H1 (cell line): ENCODE measurements at regions not wholly inside any gene's neighbourhood (a gene's known extent, or its start where the extent isn't known, plus 50 kb on each side); places are given as distances from the start of the nearest gene placed in this dataset.

Source experiments
- CTCF ChIA-PET: fragments of 300-600 bp; sonication (Branson Sonifier 250); formaldehyde crosslinking; loops from one replicate; lab custom pipeline; 2021; ENCODE audit not compliant: partially characterized antibody; lab: Charles Lee
- POLR2A ChIA-PET: fragments of 300-600 bp; sonication (Branson Sonifier 250); formaldehyde crosslinking; loops from one replicate; lab custom pipeline; 2021; ENCODE audit warnings: inconsistent platforms; ENCODE audit not compliant: partially characterized antibody; lab: Charles Lee
- DNase-seq, 2 experiments: peaks; one replicate each; pipeline versions ENCODE4 v3.0.0 to v3.0.0-alpha.2; 2010 to 2022; ENCODE audit warnings: low spot score in 2 of 2, low read depth in 1 of 2, mixed read lengths in 1 of 2
- FAIRE-seq: peaks from 2 replicates; lab custom pipeline; 2011; peaks lifted over from hg19 to GRCh38; lab: Jason Lieb, UNC
- H2AFZ ChIP-seq: 2 replicates; pipeline ENCODE4 v1.8.1; 2012; ENCODE audit warnings: low read length, inconsistent platforms
- H2AK5ac ChIP-seq: 2 replicates; pipeline ENCODE4 v1.6.1; 2013; ENCODE audit warnings: low read depth, low read length
- H2BK120ac ChIP-seq: replicated peaks from 2 replicates; pipeline ENCODE3; 2013; ENCODE audit warnings: low read depth, low read length, inconsistent platforms
- H2BK12ac ChIP-seq: 2 replicates; pipeline ENCODE4 v1.6.1; 2013; ENCODE audit warnings: low read depth, low read length
- H2BK15ac ChIP-seq: 2 replicates; pipeline ENCODE4 v1.6.1; 2013; ENCODE audit warnings: low read length
- H2BK20ac ChIP-seq: 2 replicates; pipeline ENCODE4 v1.6.1; 2013; ENCODE audit warnings: low read length
- H2BK5ac ChIP-seq: 2 replicates; pipeline ENCODE4 v1.6.1; 2013; ENCODE audit warnings: low read depth, low read length
- H3K14ac ChIP-seq: 2 replicates; pipeline ENCODE4 v1.6.1; 2013; ENCODE audit warnings: inconsistent platforms; ENCODE audit not compliant: insufficient read length
- H3K18ac ChIP-seq: 2 replicates; pipeline ENCODE4 v1.6.1; 2013; ENCODE audit warnings: low read length; ENCODE audit errors: extremely low read depth
- H3K23ac ChIP-seq: 2 replicates; pipeline ENCODE4 v1.6.1; 2013; ENCODE audit warnings: inconsistent platforms; ENCODE audit not compliant: insufficient read length
- H3K23me2 ChIP-seq: 2 replicates; pipeline ENCODE4 v1.6.1; 2013; ENCODE audit warnings: low read depth, low read length
- H3K27ac ChIP-seq: 2 replicates; pipeline ENCODE4 v1.6.1; 2011; ENCODE audit warnings: low read depth, low read length, inconsistent platforms
- H3K27me3 ChIP-seq, 4 experiments: replicated peaks in 1 of 4; 1 replicate in 1 of 4; 2 replicates in 3 of 4; pipeline versions ENCODE4 v1.6.1 to v1.8.1; 2011 to 2013; ENCODE audit warnings: low read length in 3 of 4, mild to moderate bottlenecking in 3 of 4, inconsistent platforms in 2 of 4, mixed read lengths in 2 of 4, moderate library complexity in 1 of 4; ENCODE audit not compliant: control insufficient read depth in 3 of 4, insufficient read depth in 3 of 4; ENCODE audit errors: extremely low read depth in 1 of 4
- H3K36me3 ChIP-seq, 4 experiments: 2 replicates each; pipeline versions ENCODE4 v1.6.1 to v1.8.1; 2011 to 2013; ENCODE audit warnings: mild to moderate bottlenecking in 4 of 4, low read length in 3 of 4, moderate library complexity in 2 of 4, control low read depth in 1 of 4, inconsistent platforms in 1 of 4; ENCODE audit not compliant: insufficient read depth in 4 of 4, control insufficient read depth in 2 of 4
- H3K4ac ChIP-seq: replicated peaks from 2 replicates; pipeline ENCODE3; 2013; ENCODE audit warnings: low read length, low read depth, mixed read lengths, inconsistent platforms; ENCODE audit not compliant: insufficient read length
- H3K4me1 ChIP-seq, 4 experiments: replicated peaks in 1 of 4; 1 replicate in 1 of 4; 2 replicates in 3 of 4; pipeline versions ENCODE4 v1.6.1 to v1.8.1; 2011 to 2013; ENCODE audit warnings: low read length in 3 of 4, inconsistent platforms in 2 of 4, mixed read lengths in 1 of 4; ENCODE audit not compliant: insufficient read depth in 4 of 4, control insufficient read depth in 3 of 4
- H3K4me2 ChIP-seq, 2 experiments: 2 replicates each; pipeline versions ENCODE4 v1.6.1 to v1.8.1; 2011 to 2013; ENCODE audit warnings: low read depth in 2 of 2, low read length in 2 of 2, control low read depth in 1 of 2, inconsistent platforms in 1 of 2, mild to moderate bottlenecking in 1 of 2; ENCODE audit not compliant: insufficient read depth in 1 of 2
- H3K4me3 ChIP-seq, 4 experiments: fragments of 200-600, 300-600 bp in 1 of 4; sonication (generic), shearing (Covaris generic), sonication (Bioruptor Twin) in 1 of 4; 2 replicates each; pipeline versions ENCODE4 v1.5.1 to v1.8.1; 2011 to 2016; ENCODE audit warnings: low read length in 4 of 4, low read depth in 3 of 4, control low read depth in 2 of 4, inconsistent platforms in 2 of 4, mild to moderate bottlenecking in 2 of 4, mixed read lengths in 1 of 4, moderate library complexity in 1 of 4; ENCODE audit not compliant: insufficient read depth in 2 of 4; ENCODE audit errors: extremely low read depth in 1 of 4
- H3K56ac ChIP-seq: replicated peaks from 2 replicates; pipeline ENCODE3; 2013; ENCODE audit warnings: low read depth, mild to moderate bottlenecking, mixed read lengths, low read length, inconsistent platforms; ENCODE audit not compliant: insufficient read length
- H3K79me1 ChIP-seq: 2 replicates; pipeline ENCODE4 v1.6.1; 2013; ENCODE audit warnings: low read depth, low read length, control low read depth
- H3K79me2 ChIP-seq, 2 experiments: 2 replicates each; pipeline versions ENCODE4 v1.6.1 to v1.8.1; 2012 to 2013; ENCODE audit warnings: low read length in 2 of 2, mild to moderate bottlenecking in 2 of 2, inconsistent platforms in 1 of 2; ENCODE audit not compliant: insufficient read depth in 2 of 2, control insufficient read depth in 1 of 2
- H3K9ac ChIP-seq, 4 experiments: replicated peaks in 1 of 4; 1 replicate in 1 of 4; 2 replicates in 3 of 4; pipeline versions ENCODE4 v1.6.1 to v1.8.1; 2011 to 2013; ENCODE audit warnings: low read depth in 3 of 4, low read length in 3 of 4, control low read depth in 2 of 4, mild to moderate bottlenecking in 2 of 4, moderate library complexity in 2 of 4, inconsistent platforms in 1 of 4; ENCODE audit errors: extremely low read depth in 1 of 4
- H3K9me3 ChIP-seq, 2 experiments: 2 replicates each; pipeline versions ENCODE4 v1.6.1 to v1.8.1; 2012 to 2013; ENCODE audit warnings: mild to moderate bottlenecking in 2 of 2, moderate library complexity in 2 of 2, control low read depth in 1 of 2, inconsistent platforms in 1 of 2, low read depth in 1 of 2, low read length in 1 of 2, mixed read lengths in 1 of 2; ENCODE audit not compliant: insufficient read depth in 2 of 2
- H4K20me1 ChIP-seq, 2 experiments: replicated peaks in 1 of 2; 2 replicates each; pipeline versions ENCODE3 to v1.8.1; 2011 to 2013; ENCODE audit warnings: inconsistent platforms in 2 of 2, low read length in 2 of 2, mild to moderate bottlenecking in 1 of 2; ENCODE audit not compliant: insufficient read depth in 2 of 2, control insufficient read depth in 1 of 2
- H4K5ac ChIP-seq: 2 replicates; pipeline ENCODE4 v1.6.1; 2013; ENCODE audit warnings: low read length, low read depth, mixed read lengths, inconsistent platforms; ENCODE audit not compliant: insufficient read length
- H4K8ac ChIP-seq: 2 replicates; pipeline ENCODE4 v1.8.0; 2013; ENCODE audit warnings: mild to moderate bottlenecking, moderate library complexity, low read length, inconsistent platforms; ENCODE audit not compliant: insufficient read depth; ENCODE audit errors: extremely low read depth
- H4K91ac ChIP-seq: replicated peaks from 2 replicates; pipeline ENCODE3; 2013; ENCODE audit warnings: low read length, mixed read lengths, inconsistent platforms; ENCODE audit not compliant: insufficient read length
- ASH2L ChIP-seq: fragments of 200-600, 300-600 bp; sonication (generic); IDR thresholded peaks from one replicate; pipeline ENCODE4 v1.7.1; 2017; ENCODE audit warnings: low read length
- CEBPB ChIP-seq: IDR thresholded peaks from 2 replicates; pipeline ENCODE4 v1.6.1; 2012; ENCODE audit warnings: low read depth, low read length
- E2F6 ChIP-seq: IDR thresholded peaks from 2 replicates; pipeline ENCODE4 v1.6.1; 2012; ENCODE audit warnings: inconsistent platforms
- EP300 ChIP-seq, 2 experiments: IDR thresholded peaks; 1 replicate in 1 of 2; 2 replicates in 1 of 2; pipeline ENCODE4 v1.6.1; 2011 to 2012; ENCODE audit warnings: low read depth in 2 of 2, low read length in 2 of 2, mild to moderate bottlenecking in 2 of 2, borderline replicate concordance in 1 of 2, inconsistent platforms in 1 of 2, moderate library complexity in 1 of 2
- HDAC6 ChIP-seq: IDR thresholded peaks from one replicate; pipeline ENCODE4 v1.7.1; 2012; ENCODE audit warnings: low read depth, mild to moderate bottlenecking, inconsistent platforms, low read length, moderate library complexity
- JUN ChIP-seq: IDR thresholded peaks from 2 replicates; pipeline ENCODE4 v1.6.1; 2011; ENCODE audit warnings: low read depth, mild to moderate bottlenecking, improper control_type of control experiment, low read length
- KDM1A ChIP-seq: fragments of 200-600, 300-600 bp; sonication (generic); IDR thresholded peaks from 2 replicates; pipeline ENCODE4 v1.7.1; 2016; ENCODE audit warnings: mild to moderate bottlenecking, low read length, borderline replicate concordance
- KDM5A ChIP-seq: fragments of 200-600 bp; IDR thresholded peaks from 2 replicates; pipeline ENCODE4 v1.7.1; 2012; ENCODE audit warnings: mild to moderate bottlenecking, low read length, inconsistent platforms, mixed read lengths
- POLR2A ChIP-seq, 2 experiments: IDR thresholded peaks; 1 replicate in 1 of 2; 2 replicates in 1 of 2; pipeline ENCODE4 v1.6.1; 2011; ENCODE audit warnings: low read depth in 2 of 2, low read length in 2 of 2, mild to moderate bottlenecking in 2 of 2; ENCODE audit errors: control extremely low read depth in 1 of 2
- POU5F1 ChIP-seq: IDR thresholded peaks from 2 replicates; pipeline ENCODE4 v1.6.1; 2011; ENCODE audit warnings: low read depth, mild to moderate bottlenecking, low read length, moderate library complexity
- SP1 ChIP-seq: IDR thresholded peaks from 2 replicates; pipeline ENCODE4 v1.6.1; 2011; ENCODE audit warnings: low read depth, low read length
- TEAD4 ChIP-seq: IDR thresholded peaks from 2 replicates; pipeline ENCODE4 v1.6.1; 2012; ENCODE audit warnings: low read depth, low read length, inconsistent platforms, mixed read lengths
- ZNF274 ChIP-seq: IDR thresholded peaks from 2 replicates; pipeline ENCODE4 v1.7.0; 2012; ENCODE audit warnings: low read length, borderline replicate concordance; ENCODE audit errors: extremely low read depth
- WGBS, 2 experiments: shearing (Covaris generic) in 1 of 2; methylation state at CpG; one replicate each; pipeline versions ENCODE4 v1.1.6 to v1.1.7; 2013 to 2015; ENCODE audit warnings: low lambda C conversion rate in 2 of 2, mixed read lengths in 2 of 2, inconsistent platforms in 1 of 2, low coverage in 1 of 2, missing lambda C conversion rate in 1 of 2; ENCODE audit not compliant: insufficient replicate concordance in 2 of 2, insufficient coverage in 1 of 2, insufficient read length in 1 of 2; ENCODE audit errors: extremely low coverage in 1 of 2, missing lambda C conversion rate in 1 of 2; 5-methylcytosine and 5-hydroxymethylcytosine counted together

GRCh38 chr12:34394211-34395055, 372.1 kb downstream of the ALG10 start:
- 78% methylated on average over 22 of the region's 29 CpGs; no CpG with 5 or more reads in 1 of the 2 experiments for WGBS, 2 experiments
- DNase-seq: peak in 1 of 2 experiments; percentile 0
- TF ChIP-seq POLR2A (IDR thresholded peaks at IDR 0.05; ENCODE audit: control extremely low read depth in 1 of 2, low read depth in 2 of 2, low read length in 2 of 2) (no peak), TEAD4 (no peak), CEBPB (no peak), KDM5A (no peak), E2F6 (no peak), ZNF274 (no peak), ASH2L (no peak), JUN (no peak), KDM1A (no peak), EP300 (IDR thresholded peaks at IDR 0.05; ENCODE audit: borderline replicate concordance in 1 of 2, low read depth in 2 of 2, low read length in 2 of 2) (no peak), HDAC6 (no peak), POU5F1 (no peak), SP1 (no peak)

More at GRCh38 chr12:34394211-34395055, 372.1 kb downstream of the ALG10 start:
- H3K27ac ChIP-seq: no peak overlapping the region
- H2BK15ac ChIP-seq: no peak overlapping the region
- no peak overlapping the region for H2BK5ac ChIP-seq
- H4K5ac ChIP-seq: no peak overlapping the region
- H3K18ac ChIP-seq: no peak overlapping the region
- no peaks in the 10 kb centered on the region for H4K20me1 ChIP-seq
- H2AFZ ChIP-seq: no peak overlapping the region
- H3K4me2 ChIP-seq: no peak overlapping the region
- H2AK5ac ChIP-seq: no peak overlapping the region
- ChIA-PET CTCF (no interaction called here), POLR2A (no interaction called here)
- H3K9ac ChIP-seq: no peak overlapping the region
- H2BK120ac ChIP-seq: no peak overlapping the region
- peaks cover 89 to 100% of the 10 kb centered on the region in 2 experiments for H3K9me3 ChIP-seq
- no peaks in the 10 kb centered on the region for H3K36me3 ChIP-seq
- no peak overlapping the region for H3K23ac ChIP-seq
- H3K4me3 ChIP-seq: no peak overlapping the region
- no peak overlapping the region for H4K91ac ChIP-seq
- no peak overlapping the region for H4K8ac ChIP-seq
- H3K56ac ChIP-seq: no peak overlapping the region
- FAIRE-seq: no peak
- H3K79me1 ChIP-seq: no peaks in the 10 kb centered on the region
- H2BK20ac ChIP-seq: no peak overlapping the region
- H3K23me2 ChIP-seq: no peaks in the 10 kb centered on the region
- no peaks in the 10 kb centered on the region for H3K79me2 ChIP-seq
- H3K4me1 ChIP-seq: no peaks in the 10 kb centered on the region
- no peak overlapping the region for H3K14ac ChIP-seq
- H3K4ac ChIP-seq: no peak overlapping the region
- H2BK12ac ChIP-seq: no peak overlapping the region
- no peaks in the 10 kb centered on the region for H3K27me3 ChIP-seq
